ENCODE measurements at regions not wholly inside any gene's neighbourhood (a gene's known extent, or its start where the extent isn't known, plus 50 kb on each side); places are given as distances from the start of the nearest gene placed in this dataset.
A peak's percentile ranks its signal among the peaks of the same experiment; 100 is the strongest.

- DNase-seq (ENCODE audit: low spot score in 2 of 2): no peak
- H3K36me3 Mint-ChIP-seq: no peaks in the 10 kb centered on the region
These were observed 54.8 kb downstream of the CCDC71L start for GRCh38 chr7:106606120-106606519.

GRCh38 chr7:106604971-106605370 lies 56.0 kb downstream of the CCDC71L start:
- Mint-ChIP-seq H3K27ac (no peak overlapping the region), H3K4me3 (no peak overlapping the region), H3K36me3 (no peaks in the 10 kb centered on the region), H3K4me1 (no peaks in the 10 kb centered on the region), H3K9me3 (no peaks in the 10 kb centered on the region)
- no peak for DNase-seq (ENCODE audit: low spot score in 2 of 2)
- no peak for ATAC-seq

More at GRCh38 chr7:106606120-106606519, 54.8 kb downstream of the CCDC71L start:
- Mint-ChIP-seq H3K9me3 (no peaks in the 10 kb centered on the region), H3K27ac (no peak overlapping the region), H3K4me1 (no peaks in the 10 kb centered on the region), H3K4me3 (no peak overlapping the region)
- ATAC-seq: no peak

GRCh38 chr7:106604303-106604924 lies 56.5 kb downstream of the CCDC71L start:
- no peaks in the 10 kb centered on the region for H3K36me3 Mint-ChIP-seq
- no peaks in the 10 kb centered on the region for H3K9me3 Mint-ChIP-seq
- no peak overlapping the region for H3K4me3 Mint-ChIP-seq
- ATAC-seq (peak; percentile 98), DNase-seq (ENCODE audit: low spot score in 2 of 2) (no peak)
- no peak overlapping the region for H3K27ac Mint-ChIP-seq
- no peaks in the 10 kb centered on the region for H3K4me1 Mint-ChIP-seq

- Mint-ChIP-seq H3K4me1 (peaks cover 6% of the 10 kb centered on the region), H3K9me3 (no peaks in the 10 kb centered on the region), H3K4me3 (no peak overlapping the region), H3K36me3 (no peaks in the 10 kb centered on the region), H3K27ac (no peak overlapping the region)
- ATAC-seq (no peak), DNase-seq (ENCODE audit: low spot score in 2 of 2) (no peak)
These were observed 57.6 kb downstream of the CCDC71L start for GRCh38 chr7:106603346-106603745.

GRCh38 chr7:106602062-106602461 lies 58.9 kb downstream of the CCDC71L start:
- Mint-ChIP-seq H3K9me3 (no peaks in the 10 kb centered on the region), H3K4me3 (no peak overlapping the region), H3K36me3 (no peaks in the 10 kb centered on the region), H3K27ac (no peak overlapping the region), H3K4me1 (peaks cover 6% of the 10 kb centered on the region)
- DNase-seq (ENCODE audit: low spot score in 2 of 2) (peak in 1 of 2 donors; percentile 33), ATAC-seq (no peak)

- no peaks in the 10 kb centered on the region for H3K9me3 Mint-ChIP-seq
- H3K4me1 Mint-ChIP-seq: peaks cover 6% of the 10 kb centered on the region
- H3K27ac Mint-ChIP-seq: no peak overlapping the region
- DNase-seq (ENCODE audit: low spot score in 2 of 2): peak in 1 of 2 donors; percentile 6
- H3K4me3 Mint-ChIP-seq: no peak overlapping the region
- no peaks in the 10 kb centered on the region for H3K36me3 Mint-ChIP-seq
- ATAC-seq: no peak
These were observed 60.2 kb downstream of the CCDC71L start for GRCh38 chr7:106600569-106601373.

GRCh38 chr7:106599343-106599698 lies 61.6 kb downstream of the CCDC71L start:
- no peak overlapping the region for H3K4me3 Mint-ChIP-seq
- peak in 1 of 2 donors; percentile 43 for DNase-seq (ENCODE audit: low spot score in 2 of 2)
- no peaks in the 10 kb centered on the region for H3K36me3 Mint-ChIP-seq
- no peak for ATAC-seq
- peaks cover 6% of the 10 kb centered on the region for H3K4me1 Mint-ChIP-seq
- H3K27ac Mint-ChIP-seq: no peak overlapping the region
- H3K9me3 Mint-ChIP-seq: no peaks in the 10 kb centered on the region

- no peaks in the 10 kb centered on the region for H3K9me3 Mint-ChIP-seq
- H3K4me3 Mint-ChIP-seq: no peak overlapping the region
- H3K27ac Mint-ChIP-seq: no peak overlapping the region
- ATAC-seq (peak; percentile 99), DNase-seq (ENCODE audit: low spot score in 2 of 2) (peak; percentile 23 to 73)
- H3K36me3 Mint-ChIP-seq: no peaks in the 10 kb centered on the region
- H3K4me1 Mint-ChIP-seq: peaks cover 6% of the 10 kb centered on the region
These were observed 62.2 kb downstream of the CCDC71L start for GRCh38 chr7:106598663-106599342.

- ATAC-seq (peak; percentile 44), DNase-seq (ENCODE audit: low spot score in 2 of 2) (peak in 1 of 2 donors; percentile 33)
- Mint-ChIP-seq H3K4me3 (no peak overlapping the region), H3K36me3 (no peaks in the 10 kb centered on the region), H3K9me3 (no peaks in the 10 kb centered on the region), H3K27ac (no peak overlapping the region), H3K4me1 (peaks cover 6% of the 10 kb centered on the region)
These were observed 63.0 kb downstream of the CCDC71L start for GRCh38 chr7:106597751-106598546.

- no peaks in the 10 kb centered on the region for H3K9me3 Mint-ChIP-seq
- no peak overlapping the region for H3K4me3 Mint-ChIP-seq
- peak in 1 of 2 donors; percentile 36 for DNase-seq (ENCODE audit: low spot score in 2 of 2)
- no peak for ATAC-seq
- H3K4me1 Mint-ChIP-seq: peaks cover 6% of the 10 kb centered on the region
- H3K27ac Mint-ChIP-seq: no peak overlapping the region
- H3K36me3 Mint-ChIP-seq: no peaks in the 10 kb centered on the region
These were observed 63.9 kb downstream of the CCDC71L start for GRCh38 chr7:106597014-106597413.

- Mint-ChIP-seq H3K4me1 (peaks cover 6% of the 10 kb centered on the region), H3K27ac (no peak overlapping the region), H3K4me3 (no peak overlapping the region), H3K36me3 (no peaks in the 10 kb centered on the region), H3K9me3 (no peaks in the 10 kb centered on the region)
- DNase-seq (ENCODE audit: low spot score in 2 of 2) (no peak), ATAC-seq (no peak)
These were observed 65.0 kb downstream of the CCDC71L start for GRCh38 chr7:106595922-106596321.

GRCh38 chr7:106593028-106593417 lies 67.9 kb downstream of the CCDC71L start:
- Mint-ChIP-seq H3K4me3 (no peak overlapping the region), H3K36me3 (no peaks in the 10 kb centered on the region), H3K4me1 (no peaks in the 10 kb centered on the region), H3K9me3 (no peaks in the 10 kb centered on the region), H3K27ac (no peak overlapping the region)
- ATAC-seq (peak; percentile 68), DNase-seq (ENCODE audit: low spot score in 2 of 2) (peak in 1 of 2 donors; percentile 10)

GRCh38 chr7:106592282-106593027 lies 68.5 kb downstream of the CCDC71L start:
- H3K9me3 Mint-ChIP-seq: no peaks in the 10 kb centered on the region
- no peak overlapping the region for H3K27ac Mint-ChIP-seq
- no peak overlapping the region for H3K4me3 Mint-ChIP-seq
- no peaks in the 10 kb centered on the region for H3K36me3 Mint-ChIP-seq
- peak in 1 of 2 donors; percentile 28 for DNase-seq (ENCODE audit: low spot score in 2 of 2)
- no peaks in the 10 kb centered on the region for H3K4me1 Mint-ChIP-seq
- no peak for ATAC-seq

GRCh38 chr7:106591146-106591545 lies 69.8 kb downstream of the CCDC71L start:
- H3K9me3 Mint-ChIP-seq: no peaks in the 10 kb centered on the region
- H3K4me3 Mint-ChIP-seq: no peak overlapping the region
- H3K4me1 Mint-ChIP-seq: no peaks in the 10 kb centered on the region
- H3K36me3 Mint-ChIP-seq: no peaks in the 10 kb centered on the region
- no peak for ATAC-seq
- H3K27ac Mint-ChIP-seq: no peak overlapping the region
- DNase-seq (ENCODE audit: low spot score in 2 of 2): no peak
